Natural killer cell (primary cell): ENCODE measurements at regions not wholly inside any gene's neighbourhood (a gene's known extent, or its start where the extent isn't known, plus 50 kb on each side); places are given as distances from the start of the nearest gene placed in this dataset.

Experiments used
- ATAC-seq, 3 donors: fragments of 150-1000 bp in 2 of 3; fragments of 200-7000 bp in 1 of 3; cut with Tn5 transposase; 1 replicate in 1 of 3; 2 replicates in 2 of 3; pipeline ENCODE4 v1.10.0; 2021; ENCODE audit warnings: mild to moderate bottlenecking in 2 of 3, moderate library complexity in 2 of 3
- DNase-seq, 2 donors: peaks; one replicate each; pipeline versions ENCODE4 v3.0.0 to v3.0.0-alpha.2; 2013 to 2021; ENCODE audit warnings: mixed read lengths in 1 of 2
- H3K27ac ChIP-seq: one replicate; pipeline ENCODE4 v1.5.1; 2013; ENCODE audit warnings: mild to moderate bottlenecking, low read length
- H3K27me3 ChIP-seq: one replicate; pipeline ENCODE4 v1.6.1; 2013; ENCODE audit warnings: low read length; ENCODE audit not compliant: control insufficient read depth, insufficient read depth
- H3K36me3 ChIP-seq: one replicate; pipeline ENCODE4 v1.6.1; 2013; ENCODE audit warnings: low read length; ENCODE audit not compliant: control insufficient read depth, insufficient read depth
- H3K4me1 ChIP-seq: one replicate; pipeline ENCODE4 v1.6.1; 2013; ENCODE audit warnings: low read length; ENCODE audit not compliant: control insufficient read depth, insufficient read depth
- H3K4me3 ChIP-seq: one replicate; pipeline ENCODE4 v1.5.1; 2013; ENCODE audit warnings: low read length
- H3K9me3 ChIP-seq: one replicate; pipeline ENCODE4 v1.6.1; 2013; ENCODE audit warnings: low read length; ENCODE audit not compliant: control insufficient read depth, insufficient read depth
- H3K27ac Mint-ChIP-seq, 2 donors: one replicate each; pipeline ENCODE4 v1.8.0; 2022; ENCODE audit warnings: mild to moderate bottlenecking in 2 of 2, mixed read lengths in 2 of 2, moderate library complexity in 1 of 2
- H3K27me3 Mint-ChIP-seq, 2 donors: one replicate each; pipeline ENCODE4 v1.8.0; 2022; ENCODE audit warnings: low read depth in 2 of 2, mixed read lengths in 2 of 2
- H3K36me3 Mint-ChIP-seq: one replicate; pipeline ENCODE4 v1.8.0; 2022; ENCODE audit warnings: mixed read lengths
- H3K4me1 Mint-ChIP-seq, 2 donors: one replicate each; pipeline ENCODE4 v1.8.0; 2022; ENCODE audit warnings: mixed read lengths in 2 of 2
- H3K4me3 Mint-ChIP-seq: one replicate; pipeline ENCODE4 v1.8.0; 2022; ENCODE audit warnings: mild to moderate bottlenecking, moderate library complexity, mixed read lengths
- H3K9me3 Mint-ChIP-seq, 2 donors: one replicate each; pipeline ENCODE4 v1.8.0; 2022; ENCODE audit warnings: mixed read lengths in 2 of 2
- WGBS: methylation state at CpG from one replicate; pipeline ENCODE4 v1.1.7; 2013; ENCODE audit warnings: missing lambda C conversion rate; ENCODE audit not compliant: insufficient coverage; 5-methylcytosine and 5-hydroxymethylcytosine counted together
- intact Hi-C: fragments of 100-400 bp; cut with micrococcal nuclease; formaldehyde crosslinking; loops from one replicate; pipeline ENCODE4 v1.14.2; 2022
- TF ChIP-seq, protein P1 (sequence below): fragments of 200-600 bp; IDR thresholded peaks from one replicate; pipeline ENCODE4 v1.8.0; 2022; ENCODE audit warnings: antibody characterized with exemption

- Histone ChIP-seq H3K27ac (no peak overlapping the region), H3K9me3 (no peaks in the 10 kb centered on the region), H3K27me3 (no peaks in the 10 kb centered on the region), H3K4me3 (no peak overlapping the region), H3K36me3 (no peaks in the 10 kb centered on the region), H3K4me1 (no peaks in the 10 kb centered on the region)
- intact Hi-C loops: no loop called here
- Mint-ChIP-seq H3K36me3 (no peaks in the 10 kb centered on the region), H3K27ac (no peak overlapping the region), H3K9me3 (peaks cover 0 to 9% of the 10 kb centered on the region in 2 donors), H3K4me3 (no peak overlapping the region), H3K27me3 (no peaks in the 10 kb centered on the region), H3K4me1 (no peaks in the 10 kb centered on the region)
- ATAC-seq (no peak), DNase-seq (no peak)
- TF ChIP-seq, protein P1, sequence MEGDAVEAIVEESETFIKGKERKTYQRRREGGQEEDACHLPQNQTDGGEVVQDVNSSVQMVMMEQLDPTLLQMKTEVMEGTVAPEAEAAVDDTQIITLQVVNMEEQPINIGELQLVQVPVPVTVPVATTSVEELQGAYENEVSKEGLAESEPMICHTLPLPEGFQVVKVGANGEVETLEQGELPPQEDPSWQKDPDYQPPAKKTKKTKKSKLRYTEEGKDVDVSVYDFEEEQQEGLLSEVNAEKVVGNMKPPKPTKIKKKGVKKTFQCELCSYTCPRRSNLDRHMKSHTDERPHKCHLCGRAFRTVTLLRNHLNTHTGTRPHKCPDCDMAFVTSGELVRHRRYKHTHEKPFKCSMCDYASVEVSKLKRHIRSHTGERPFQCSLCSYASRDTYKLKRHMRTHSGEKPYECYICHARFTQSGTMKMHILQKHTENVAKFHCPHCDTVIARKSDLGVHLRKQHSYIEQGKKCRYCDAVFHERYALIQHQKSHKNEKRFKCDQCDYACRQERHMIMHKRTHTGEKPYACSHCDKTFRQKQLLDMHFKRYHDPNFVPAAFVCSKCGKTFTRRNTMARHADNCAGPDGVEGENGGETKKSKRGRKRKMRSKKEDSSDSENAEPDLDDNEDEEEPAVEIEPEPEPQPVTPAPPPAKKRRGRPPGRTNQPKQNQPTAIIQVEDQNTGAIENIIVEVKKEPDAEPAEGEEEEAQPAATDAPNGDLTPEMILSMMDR: no peak
Observed at GRCh38 chr2:75353131-75353530, 153.8 kb upstream of the TACR1 start.

DNA sequence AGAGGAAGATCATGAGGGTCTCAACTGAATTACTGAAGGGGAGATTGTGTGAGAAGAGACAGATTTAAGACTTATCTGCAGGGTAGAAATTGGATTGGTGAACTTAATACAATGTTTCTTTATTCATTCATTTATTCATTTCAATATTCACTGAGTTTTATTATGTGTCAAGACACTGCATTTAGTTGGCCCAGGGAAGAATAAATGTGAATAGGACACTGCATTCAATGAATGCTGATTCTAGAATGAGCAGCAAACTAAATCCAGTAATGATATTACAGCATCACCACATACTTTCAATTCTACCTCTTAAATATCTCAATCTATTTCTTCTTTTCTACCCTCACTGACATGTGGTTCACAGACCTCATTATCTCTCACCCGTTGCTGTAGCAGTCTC, 149.0 kb upstream of the TACR1 start:
- Mint-ChIP-seq H3K27ac (no peak overlapping the region), H3K4me1 (no peaks in the 10 kb centered on the region), H3K36me3 (no peaks in the 10 kb centered on the region), H3K9me3 (peaks cover 0 to 7% of the 10 kb centered on the region in 2 donors), H3K27me3 (no peaks in the 10 kb centered on the region), H3K4me3 (no peak overlapping the region)
- Histone ChIP-seq H3K4me3 (no peak overlapping the region), H3K27ac (no peak overlapping the region), H3K27me3 (no peaks in the 10 kb centered on the region), H3K9me3 (no peaks in the 10 kb centered on the region), H3K36me3 (no peaks in the 10 kb centered on the region), H3K4me1 (no peaks in the 10 kb centered on the region)
- WGBS: 82% methylated on average over 1 of the region's 1 CpG
- ATAC-seq: no peak
- TF ChIP-seq, protein P1: no peak
- intact Hi-C loops: no loop called here
- no peak for DNase-seq

GRCh38 chr2:75344146-75344545, 144.8 kb upstream of the TACR1 start:
- no peaks in the 10 kb centered on the region for H3K36me3 Mint-ChIP-seq
- WGBS: no CpG with 5 or more reads among the region's 1 CpG
- no peak overlapping the region for H3K27ac Mint-ChIP-seq
- H3K4me1 ChIP-seq: no peaks in the 10 kb centered on the region
- ATAC-seq (no peak), DNase-seq (no peak)
- no peak overlapping the region for H3K4me3 ChIP-seq
- no peaks in the 10 kb centered on the region for H3K36me3 ChIP-seq
- H3K4me1 Mint-ChIP-seq: no peaks in the 10 kb centered on the region
- H3K27me3 Mint-ChIP-seq: peaks cover 0 to 5% of the 10 kb centered on the region in 2 donors
- no peak overlapping the region for H3K4me3 Mint-ChIP-seq
- intact Hi-C loops: no loop called here
- H3K27me3 ChIP-seq: no peaks in the 10 kb centered on the region
- H3K27ac ChIP-seq: no peak overlapping the region
- no peaks in the 10 kb centered on the region for H3K9me3 ChIP-seq
- peaks cover 0 to 2% of the 10 kb centered on the region in 2 donors for H3K9me3 Mint-ChIP-seq
- TF ChIP-seq, protein P1: no peak

DNA sequence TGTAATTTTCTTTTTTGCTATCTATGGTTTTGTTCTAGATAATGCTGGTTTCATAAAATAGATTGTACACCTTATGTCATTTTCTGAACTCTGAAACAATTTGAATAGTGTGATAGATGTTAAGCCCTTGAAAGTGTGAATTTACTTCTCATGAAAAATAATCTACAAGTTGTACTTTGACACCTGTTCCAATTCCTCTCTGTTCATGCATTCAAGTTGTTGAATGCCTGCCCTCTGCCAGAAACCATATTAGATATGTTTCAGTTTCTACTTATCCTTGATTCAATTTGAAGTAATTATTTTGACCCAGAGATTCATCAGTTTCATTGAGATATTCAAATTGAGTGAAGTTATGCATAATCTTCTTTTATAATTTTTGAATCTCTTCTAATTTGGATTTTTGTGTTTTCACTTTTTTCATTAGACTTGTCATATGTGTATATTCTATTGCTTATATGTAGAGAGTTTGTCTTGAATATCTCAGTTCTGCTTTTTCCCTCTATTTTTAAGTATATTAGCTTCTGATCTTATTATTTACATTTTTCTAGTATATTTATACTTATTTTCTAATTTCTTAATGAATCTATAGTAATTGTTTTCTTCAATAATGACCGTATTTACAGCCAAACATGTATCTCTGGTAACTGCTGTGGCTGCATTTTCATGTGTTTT, 143.3 kb upstream of the TACR1 start:
- TF ChIP-seq, protein P1: no peak
- Mint-ChIP-seq H3K4me1 (no peaks in the 10 kb centered on the region), H3K4me3 (no peak overlapping the region), H3K9me3 (peaks cover 2 to 3% of the 10 kb centered on the region in 2 donors), H3K36me3 (no peaks in the 10 kb centered on the region), H3K27ac (no peak overlapping the region), H3K27me3 (peaks cover 0 to 8% of the 10 kb centered on the region in 2 donors)
- Histone ChIP-seq H3K27me3 (no peaks in the 10 kb centered on the region), H3K4me3 (no peak overlapping the region), H3K36me3 (no peaks in the 10 kb centered on the region), H3K27ac (no peak overlapping the region), H3K9me3 (no peaks in the 10 kb centered on the region), H3K4me1 (no peaks in the 10 kb centered on the region)
- ATAC-seq (no peak), DNase-seq (no peak)
- intact Hi-C loops: no loop called here
- no CpG with 5 or more reads among the region's 1 CpG for whole genome bisulfite sequencing
